Gastroesophageal sphincter (tissue), 4 donors: ENCODE measurements at regions not wholly inside any gene's neighbourhood (a gene's known extent, or its start where the extent isn't known, plus 50 kb on each side); places are given as distances from the start of the nearest gene placed in this dataset.
"Not testable (repeated sequence)": the region's sequence is repeated elsewhere in the genome, so short reads cannot be mapped to it uniquely, and the experiment has no call there.

ENCODE experiments used
- ATAC-seq: fragments of 150-250 bp; one replicate; pipeline ENCODE4 v1.9.1; 2016; ENCODE audit warnings: mild to moderate bottlenecking, moderate library complexity
- H3K27ac ChIP-seq, 4 donors: fragments of 200-600 bp; sonication (generic) in 3 of 4; 1 replicate in 3 of 4; 2 replicates in 1 of 4; pipeline ENCODE4 v1.5.1; 2016 to 2019
- H3K27me3 ChIP-seq: fragments of 200-600 bp; sonication (generic); one replicate; pipeline ENCODE4 v1.5.1; 2019
- H3K36me3 ChIP-seq, 2 donors: fragments of 200-600 bp; sonication (generic); one replicate each; pipeline ENCODE4 v1.5.1; 2019; ENCODE audit warnings: control low read depth in 1 of 2
- H3K4me1 ChIP-seq, 3 donors: fragments of 200-600 bp; sonication (generic); 1 replicate in 2 of 3; 2 replicates in 1 of 3; pipeline ENCODE4 v1.5.1; 2016 to 2019; ENCODE audit warnings: control low read depth in 2 of 3
- H3K4me3 ChIP-seq, 2 donors: fragments of 200-600 bp; sonication (generic); one replicate each; pipeline ENCODE4 v1.5.1; 2019; ENCODE audit warnings: mild to moderate bottlenecking in 1 of 2, moderate library complexity in 1 of 2
- H3K9me3 ChIP-seq, 3 donors: fragments of 200-600 bp; sonication (generic); one replicate each; pipeline ENCODE4 v1.5.1; 2017 to 2019; ENCODE audit warnings: control low read depth in 2 of 3
- CTCF ChIP-seq, 4 experiments: fragments of 200-600 bp in 2 of 4; fragments of 450-650 bp in 2 of 4; sonication (generic) in 1 of 4; IDR thresholded peaks; one replicate each; pipeline ENCODE4 v1.5.1; 2017 to 2019; ENCODE audit warnings: antibody characterized with exemption in 4 of 4, mild to moderate bottlenecking in 2 of 4, moderate library complexity in 2 of 4
- EP300 ChIP-seq: sonication (generic); formaldehyde crosslinking; IDR thresholded peaks from one replicate; pipeline ENCODE4 v1.6.1; 2017; ENCODE audit warnings: antibody characterized with exemption, mild to moderate bottlenecking
- POLR2A ChIP-seq, 2 donors: fragments of 450-650 bp; IDR thresholded peaks; one replicate each; pipeline ENCODE4 v1.6.1; 2017; ENCODE audit warnings: antibody characterized with exemption in 2 of 2, mild to moderate bottlenecking in 2 of 2, moderate library complexity in 1 of 2
- POLR2AphosphoS5 ChIP-seq: sonication (generic); formaldehyde crosslinking; IDR thresholded peaks from one replicate; pipeline ENCODE4 v1.6.1; 2017; ENCODE audit warnings: antibody characterized with exemption
- WGBS, 2 donors: methylation state at CpG; one replicate each; pipeline ENCODE4 v1.1.5; 2018; ENCODE audit warnings: low coverage in 1 of 2; 5-methylcytosine and 5-hydroxymethylcytosine counted together

DNA sequence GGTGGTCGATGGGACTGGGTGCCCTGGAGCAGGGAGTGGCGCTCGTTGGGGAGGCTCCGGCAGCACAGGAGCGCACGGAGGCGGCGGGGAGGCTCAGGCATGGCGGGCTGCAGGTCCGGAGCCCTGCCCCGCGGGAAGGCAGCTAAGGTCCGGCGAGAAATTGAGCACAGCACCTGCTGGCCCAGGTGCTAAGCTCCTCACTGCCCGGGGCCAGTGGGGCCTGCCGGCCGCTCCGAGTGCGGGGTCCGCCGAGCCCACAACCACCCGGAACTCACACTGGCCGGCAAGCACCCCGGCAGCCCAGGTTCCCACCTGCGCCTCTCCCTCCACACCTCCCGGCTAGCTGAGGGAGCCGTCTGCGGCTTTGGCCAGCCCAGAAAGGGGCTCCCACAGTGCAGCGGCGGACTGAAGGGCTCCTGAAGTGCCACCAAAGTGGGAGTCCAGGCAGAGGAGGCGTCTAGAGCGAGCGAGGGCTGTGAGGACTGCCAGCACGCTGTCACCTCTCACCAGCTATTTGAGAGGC is 88.8 kb upstream of the EEF2KMT start:
- H3K36me3 ChIP-seq: no peaks in the 10 kb centered on the region
- no peak for TF ChIP-seq POLR2A (IDR thresholded peaks at IDR 0.05)
- TF ChIP-seq POLR2AphosphoS5: no peak
- TF ChIP-seq EP300: no peak
- no peak for TF ChIP-seq CTCF (IDR thresholded peaks at IDR 0.05)
- H3K27me3 ChIP-seq: no peaks in the 10 kb centered on the region
- H3K27ac ChIP-seq: no peak overlapping the region
- WGBS, 2 donors: no CpG with 5 or more reads among the region's 34 CpGs
- ATAC-seq: no peak
- H3K4me3 ChIP-seq: no peak overlapping the region
- no peaks in the 10 kb centered on the region for H3K9me3 ChIP-seq
- no peaks in the 10 kb centered on the region for H3K4me1 ChIP-seq

DNA sequence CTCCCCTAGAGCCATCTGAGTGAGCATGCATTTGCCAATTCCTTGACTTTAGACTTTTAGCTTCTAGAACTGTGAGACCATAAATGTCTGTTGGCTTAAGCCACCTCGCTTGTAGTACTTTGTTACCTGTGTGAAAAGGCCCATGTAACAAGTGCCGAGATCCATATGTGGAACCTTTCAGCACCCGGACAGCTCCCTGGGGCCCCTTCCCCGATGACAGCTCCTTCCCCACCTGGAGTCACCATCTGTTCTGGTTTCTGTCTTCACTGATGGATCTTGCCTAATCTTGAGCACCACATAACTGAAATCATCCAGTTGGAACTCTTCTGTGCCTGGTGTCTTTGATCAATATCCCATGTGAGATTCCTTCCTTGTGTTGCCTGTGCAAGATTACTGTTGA is 78.9 kb upstream of the EEF2KMT start:
- WGBS, 2 donors: 19 to 27% methylated on average over 4 of the region's 4 CpGs
- Histone ChIP-seq H3K4me3 (no peak overlapping the region), H3K27ac (no peak overlapping the region), H3K27me3 (no peaks in the 10 kb centered on the region), H3K4me1 (no peaks in the 10 kb centered on the region), H3K9me3 (peaks cover 0 to 23% (median 0%) of the 10 kb centered on the region in 3 donors), H3K36me3 (no peaks in the 10 kb centered on the region)
- TF ChIP-seq POLR2AphosphoS5 (no peak), CTCF (IDR thresholded peaks at IDR 0.05) (no peak), POLR2A (IDR thresholded peaks at IDR 0.05) (no peak), EP300 (no peak)
- no peak for ATAC-seq

GRCh38 chr16:5175266-5175665 is 77.7 kb upstream of the EEF2KMT start:
- H3K36me3 ChIP-seq: no peaks in the 10 kb centered on the region
- 45 to 63% methylated on average over 1 to 4 of the region's 5 CpGs for WGBS, 2 donors
- no peak for ATAC-seq
- peaks cover 0 to 23% (median 0%) of the 10 kb centered on the region in 3 donors for H3K9me3 ChIP-seq
- H3K4me1 ChIP-seq: no peaks in the 10 kb centered on the region
- TF ChIP-seq EP300: no peak
- TF ChIP-seq POLR2AphosphoS5: no peak
- TF ChIP-seq CTCF (IDR thresholded peaks at IDR 0.05): no peak
- TF ChIP-seq POLR2A (IDR thresholded peaks at IDR 0.05): no peak
- no peak overlapping the region for H3K4me3 ChIP-seq
- H3K27ac ChIP-seq: no peak overlapping the region
- no peaks in the 10 kb centered on the region for H3K27me3 ChIP-seq

DNA sequence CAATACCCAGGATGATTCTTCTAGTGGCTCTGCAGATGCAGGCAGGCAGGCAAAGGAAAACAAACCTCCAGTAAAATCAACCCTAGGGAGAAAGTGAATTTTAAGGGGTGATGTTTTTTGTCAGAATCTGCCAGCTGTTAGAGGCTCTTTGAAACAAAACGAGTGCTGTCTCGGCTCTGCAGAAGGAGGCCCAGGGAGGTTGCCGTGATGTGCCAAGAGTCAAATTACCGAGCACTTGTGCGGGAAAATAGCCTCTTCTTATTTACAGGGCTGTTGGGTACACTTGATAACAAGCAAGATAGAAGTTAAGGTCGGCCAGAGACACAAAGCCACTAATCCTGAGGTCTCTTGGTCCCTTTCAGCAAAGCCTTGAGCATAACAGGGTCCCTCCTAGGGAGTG is 68.9 kb upstream of the EEF2KMT start:
- H3K36me3 ChIP-seq: no peaks in the 10 kb centered on the region
- ATAC-seq: no peak
- H3K9me3 ChIP-seq: peaks cover 0 to 14% (median 0%) of the 10 kb centered on the region in 3 donors
- H3K27ac ChIP-seq: no peak overlapping the region
- H3K27me3 ChIP-seq: peaks cover 27% of the 10 kb centered on the region
- no peak overlapping the region for H3K4me3 ChIP-seq
- H3K4me1 ChIP-seq: no peaks in the 10 kb centered on the region
- 0 to 6% methylated on average over 5 to 6 of the region's 6 CpGs for WGBS, 2 donors
- TF ChIP-seq POLR2AphosphoS5: no peak
- TF ChIP-seq EP300: no peak
- no peak for TF ChIP-seq CTCF (IDR thresholded peaks at IDR 0.05)
- no peak for TF ChIP-seq POLR2A (IDR thresholded peaks at IDR 0.05)

DNA sequence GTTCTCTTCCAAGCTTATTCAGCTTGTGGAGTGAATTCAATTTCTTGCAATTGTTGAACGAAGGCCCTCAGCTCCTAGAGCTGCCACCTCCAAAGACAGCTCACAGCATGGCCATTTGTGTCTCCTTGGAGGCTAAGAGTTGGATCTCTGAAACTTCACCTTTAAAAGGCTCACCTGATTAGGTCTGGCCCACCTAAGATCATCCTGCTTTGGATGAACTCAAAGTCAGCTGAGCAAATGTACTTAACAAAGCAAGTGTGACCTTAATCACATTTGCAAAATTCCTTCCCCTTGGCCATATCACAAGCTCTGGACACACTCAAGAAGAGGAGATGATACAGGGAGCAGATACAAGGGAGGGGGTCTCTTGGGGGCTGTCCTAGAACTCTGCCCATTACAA is 67.8 kb upstream of the EEF2KMT start:
- peaks cover 0 to 22% (median 0%) of the 10 kb centered on the region in 3 donors for H3K9me3 ChIP-seq
- H3K27me3 ChIP-seq: peaks cover 27% of the 10 kb centered on the region
- WGBS, 2 donors: no CpG with 5 or more reads among the region's 1 CpG
- not testable (repeated sequence) for H3K27ac ChIP-seq, ATAC-seq, H3K4me1 ChIP-seq, H3K4me3 ChIP-seq, H3K36me3 ChIP-seq

DNA sequence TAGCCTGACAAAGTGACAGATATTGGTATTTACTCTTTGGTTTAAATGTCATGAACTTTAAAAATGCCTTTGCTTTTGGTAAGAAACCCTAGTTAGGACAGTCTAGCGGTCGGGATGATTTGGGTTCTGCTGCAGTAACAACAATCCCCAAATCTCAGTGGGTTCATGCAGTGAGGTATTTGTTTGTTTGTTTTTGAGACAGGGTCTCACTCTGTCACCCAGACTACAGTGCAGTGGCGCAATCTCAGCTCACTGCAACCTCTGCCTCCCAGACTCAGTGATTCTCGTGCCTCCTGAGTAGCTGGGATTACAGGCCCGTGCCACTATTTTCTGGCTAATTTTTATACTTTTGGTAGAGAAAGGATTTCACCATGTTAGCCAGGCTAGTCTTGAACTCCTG is 65.2 kb upstream of the EEF2KMT start:
- not testable (repeated sequence) for H3K36me3 ChIP-seq, ATAC-seq, H3K27ac ChIP-seq, H3K4me1 ChIP-seq, H3K4me3 ChIP-seq
- Histone ChIP-seq H3K9me3 (peaks cover 0 to 22% (median 0%) of the 10 kb centered on the region in 3 donors), H3K27me3 (peaks cover 26% of the 10 kb centered on the region)
- WGBS, 2 donors: 87 to 89% methylated on average over 3 to 4 of the region's 5 CpGs

DNA sequence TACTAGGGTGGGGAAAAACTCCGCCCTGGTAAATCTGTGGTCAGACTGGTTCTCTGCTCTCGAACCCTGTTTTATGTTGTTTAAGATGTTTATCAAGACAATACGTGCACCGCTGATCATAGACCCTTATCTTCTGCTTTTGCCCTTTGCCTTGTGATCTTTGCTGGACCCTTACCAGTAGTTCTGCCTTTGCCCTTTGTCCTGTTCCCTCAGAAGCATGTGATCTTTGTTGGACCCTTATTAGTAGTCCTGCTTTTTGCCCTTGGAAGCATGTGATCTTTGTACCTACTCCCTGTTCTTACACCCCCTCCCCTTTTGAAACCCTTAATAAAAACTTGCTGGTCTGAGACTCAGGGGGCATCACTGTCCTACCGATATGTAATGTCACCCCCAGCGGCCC is 64.3 kb upstream of the EEF2KMT start:
- not testable (repeated sequence) for H3K36me3 ChIP-seq, H3K27ac ChIP-seq, H3K4me3 ChIP-seq, H3K4me1 ChIP-seq, ATAC-seq
- H3K9me3 ChIP-seq: peaks cover 0 to 22% (median 0%) of the 10 kb centered on the region in 3 donors
- peaks cover 17% of the 10 kb centered on the region for H3K27me3 ChIP-seq
- WGBS, 2 donors: 87 to 100% methylated on average over 4 to 5 of the region's 6 CpGs

DNA sequence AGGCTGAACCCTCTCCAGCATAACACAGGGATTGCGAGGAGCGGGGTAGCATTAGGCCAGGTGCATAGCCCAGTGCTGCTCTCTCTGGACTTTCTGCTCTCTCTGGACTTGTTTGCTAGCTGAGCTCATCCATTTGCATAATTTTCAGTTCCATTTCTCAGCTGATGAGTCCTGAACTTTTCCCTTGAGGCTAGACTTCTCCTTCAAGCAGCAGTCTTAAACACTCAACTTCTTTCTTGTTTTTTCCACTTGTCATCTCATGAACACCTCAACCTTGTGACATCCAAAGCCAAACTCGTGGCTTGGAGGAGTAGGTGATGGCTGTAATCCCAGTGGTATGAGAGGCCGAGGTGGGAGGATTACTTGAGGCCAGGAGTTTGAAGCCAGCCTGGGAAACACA is 62.4 kb upstream of the EEF2KMT start:
- not testable (repeated sequence) for H3K4me3 ChIP-seq, H3K27me3 ChIP-seq, H3K27ac ChIP-seq, H3K4me1 ChIP-seq, ATAC-seq, H3K36me3 ChIP-seq
- 57 to 100% methylated on average over 2 to 3 of the region's 4 CpGs for WGBS, 2 donors
- peaks cover 0 to 22% (median 0%) of the 10 kb centered on the region in 3 donors for H3K9me3 ChIP-seq

- H3K4me3 ChIP-seq, ATAC-seq, H3K4me1 ChIP-seq, H3K36me3 ChIP-seq, H3K27me3 ChIP-seq, H3K27ac ChIP-seq: not testable (repeated sequence)
- peaks cover 0 to 22% (median 0%) of the 10 kb centered on the region in 3 donors for H3K9me3 ChIP-seq
- WGBS, 2 donors: 40 to 49% methylated on average over 3 to 5 of the region's 5 CpGs
Observed at GRCh38 chr16:5159537-5159936, 61.9 kb upstream of the EEF2KMT start.
